ENCODE measurements at regions not wholly inside any gene's neighbourhood (a gene's known extent, or its start where the extent isn't known, plus 50 kb on each side); places are given as distances from the start of the nearest gene placed in this dataset.

GRCh38 chr2:13597176-13597575, 880.4 kb downstream of the TRIB2 start:
- BruUV-seq (replicated peaks) = no TSS peak
- CTCF ChIA-PET = no interaction called here
- no peak overlapping the region for H3K27ac ChIP-seq (ENCODE audit: low read length)
- in situ Hi-C loops (cut with HindIII; ENCODE audit: low pct_unique_long_range_greater_than_20kb, low sequenced_read_pairs) = no loop called here
- no peaks in the 10 kb centered on the region for H3K9me3 ChIP-seq (ENCODE audit: control insufficient read depth, insufficient read depth, low read depth, low read length)
- ATAC-seq (no peak), DNase-seq (ENCODE audit: low read depth, low spot score) (no peak)
- no peaks in the 10 kb centered on the region for H3K27me3 ChIP-seq (ENCODE audit: control insufficient read depth, insufficient read depth, low read length)
- no peaks in the 10 kb centered on the region for H3K36me3 ChIP-seq (ENCODE audit: control insufficient read depth, insufficient read depth, low read length)
- POLR2A ChIA-PET = no interaction called here
- H3K4me3 ChIP-seq (ENCODE audit: low read depth in 2 of 2, low read length in 2 of 2) = no peak overlapping the region
- TF ChIP-seq TCF7L2 (IDR thresholded peaks at IDR 0.05; ENCODE audit: low read depth, low read length) (no peak), REST (IDR thresholded peaks at IDR 0.05; ENCODE audit: insufficient read depth in 1 of 2, low read depth in 2 of 2, low read length in 1 of 2) (no peak), SIN3A (IDR thresholded peaks at IDR 0.05; ENCODE audit: borderline replicate concordance, insufficient read depth, low read depth, low read length) (no peak), CTCF (IDR thresholded peaks at IDR 0.05) (no peak), POLR2AphosphoS5 (IDR thresholded peaks at IDR 0.05; ENCODE audit: low read depth, low read length) (no peak)
- intact Hi-C loops (cut with micrococcal nuclease; ENCODE audit: unreplicated experiment) = no loop called here
- no peaks in the 10 kb centered on the region for H3K4me1 ChIP-seq (ENCODE audit: control insufficient read depth, insufficient read depth, low read length)

- H3K4me1 ChIP-seq (ENCODE audit: control insufficient read depth, insufficient read depth, low read length) = no peaks in the 10 kb centered on the region
- ATAC-seq (no peak), DNase-seq (ENCODE audit: low read depth, low spot score) (no peak)
- H3K36me3 ChIP-seq (ENCODE audit: control insufficient read depth, insufficient read depth, low read length) = no peaks in the 10 kb centered on the region
- no peaks in the 10 kb centered on the region for H3K9me3 ChIP-seq (ENCODE audit: control insufficient read depth, insufficient read depth, low read depth, low read length)
- POLR2A ChIA-PET = no interaction called here
- H3K27me3 ChIP-seq (ENCODE audit: control insufficient read depth, insufficient read depth, low read length) = no peaks in the 10 kb centered on the region
- CTCF ChIA-PET = no interaction called here
- H3K4me3 ChIP-seq (ENCODE audit: low read depth in 2 of 2, low read length in 2 of 2) = no peak overlapping the region
- intact Hi-C loops (cut with micrococcal nuclease; ENCODE audit: unreplicated experiment) (no loop called here), in situ Hi-C loops (cut with HindIII; ENCODE audit: low pct_unique_long_range_greater_than_20kb, low sequenced_read_pairs) (no loop called here)
- TF ChIP-seq POLR2AphosphoS5 (IDR thresholded peaks at IDR 0.05; ENCODE audit: low read depth, low read length) (no peak), SIN3A (IDR thresholded peaks at IDR 0.05; ENCODE audit: borderline replicate concordance, insufficient read depth, low read depth, low read length) (no peak), TCF7L2 (IDR thresholded peaks at IDR 0.05; ENCODE audit: low read depth, low read length) (no peak), CTCF (IDR thresholded peaks at IDR 0.05) (no peak), REST (IDR thresholded peaks at IDR 0.05; ENCODE audit: insufficient read depth in 1 of 2, low read depth in 2 of 2, low read length in 1 of 2) (no peak)
- no TSS peak for BruUV-seq (replicated peaks)
- no peak overlapping the region for H3K27ac ChIP-seq (ENCODE audit: low read length)
Measured at GRCh38 chr2:13601506-13601905, 884.8 kb downstream of the TRIB2 start.

Measured in Panc1 (cell line).